GM12878 (cell line): ENCODE measurements at regions not wholly inside any gene's neighbourhood (a gene's known extent, or its start where the extent isn't known, plus 50 kb on each side); places are given as distances from the start of the nearest gene placed in this dataset.
"Not testable (repeated sequence)": the region's sequence is repeated elsewhere in the genome, so short reads cannot be mapped to it uniquely, and the experiment has no call there.

Source experiments
- ATAC-seq: fragments of 200-7000 bp; cut with Tn5 transposase; 3 replicates; pipeline ENCODE4 v1.9.1; 2020; ENCODE audit warnings: mild to moderate bottlenecking, moderate library complexity
- BruUV-seq: library from RNA; stranded (reverse); fragments of 400-500 nt; replicated peaks from 2 replicates; lab custom pipeline; 2021; lab: Mats Ljungman, UMichigan
- CTCF ChIA-PET: fragments of 300-600 bp; sonication (Branson Sonifier 250); formaldehyde crosslinking; extraction: SDS; loops from one replicate; lab custom pipeline; 2021; ENCODE audit warnings: inconsistent platforms; lab: Yijun Ruan, JAX
- POLR2A ChIA-PET: fragments of 350-600 bp; formaldehyde crosslinking; extraction: SDS; loops from one replicate; lab custom pipeline; 2021; ENCODE audit warnings: inconsistent platforms; lab: Charles Lee
- RAD21 ChIA-PET: fragments of 300-600 bp; sonication (Branson Sonifier 250); formaldehyde crosslinking; loops from one replicate; lab custom pipeline; 2023; ENCODE audit warnings: antibody characterized with exemption; ENCODE audit not compliant: unreplicated experiment; lab: Charles Lee
- SMC1A ChIA-PET: fragments of 300-600 bp; sonication (Branson Sonifier 250); formaldehyde crosslinking; loops from one replicate; lab custom pipeline; 2023; ENCODE audit not compliant: unreplicated experiment, uncharacterized antibody; lab: Charles Lee
- DNase-seq: peaks from one replicate; pipeline ENCODE4 v3.0.0-alpha.2; 2011; ENCODE audit warnings: low read depth, low spot score
- FAIRE-seq: peaks from 3 replicates; lab custom pipeline; 2011; peaks lifted over from hg19 to GRCh38; lab: Jason Lieb, UNC
- H2AFZ ChIP-seq: 2 replicates; pipeline ENCODE4 v1.6.0; 2011; ENCODE audit warnings: low read depth, low read length, control low read depth; ENCODE audit not compliant: control insufficient read depth
- H3K27ac ChIP-seq: 2 replicates; pipeline ENCODE4 v1.5.1; 2011; ENCODE audit warnings: control low read depth; ENCODE audit not compliant: control insufficient read depth, insufficient read depth
- H3K27me3 ChIP-seq, 2 experiments: replicated peaks in 1 of 2; 2 replicates each; pipeline versions ENCODE4 v1.6.0 to v1.6.1; 2011; ENCODE audit warnings: low read length in 1 of 2; ENCODE audit not compliant: control insufficient read depth in 2 of 2, insufficient read depth in 2 of 2
- H3K36me3 ChIP-seq, 2 experiments: 2 replicates each; pipeline ENCODE4 v1.5.1; 2011; ENCODE audit warnings: low read length in 1 of 2; ENCODE audit not compliant: control insufficient read depth in 2 of 2, insufficient read depth in 2 of 2
- H3K4me1 ChIP-seq: 2 replicates; pipeline ENCODE4 v1.6.1; 2011; ENCODE audit warnings: mild to moderate bottlenecking, low read length, moderate library complexity, mixed read lengths; ENCODE audit not compliant: control insufficient read depth, insufficient read depth
- H3K4me2 ChIP-seq: 2 replicates; pipeline ENCODE4 v1.6.0; 2011; ENCODE audit warnings: control low read depth; ENCODE audit not compliant: control insufficient read depth, insufficient read depth
- H3K4me3 ChIP-seq: fragments of 200-600 bp; sonication (generic); 2 replicates; pipeline ENCODE4 v1.5.1; 2016
- H3K79me2 ChIP-seq: 2 replicates; pipeline ENCODE4 v1.6.0; 2011; ENCODE audit warnings: low read length; ENCODE audit not compliant: control insufficient read depth, insufficient read depth
- H3K9ac ChIP-seq: 2 replicates; pipeline ENCODE4 v1.8.0; 2011; ENCODE audit warnings: low read length, control low read depth, mixed read lengths; ENCODE audit not compliant: control insufficient read depth, insufficient read depth
- H3K9me3 ChIP-seq: replicated peaks from 3 replicates; pipeline ENCODE4 v1.5.1; 2011; ENCODE audit warnings: mild to moderate bottlenecking, low read length; ENCODE audit not compliant: control insufficient read depth, insufficient read depth
- H4K20me1 ChIP-seq: 2 replicates; pipeline ENCODE4 v1.6.0; 2011; ENCODE audit not compliant: control insufficient read depth, insufficient read depth
- ATF7 ChIP-seq: fragments of 450-650 bp; IDR thresholded peaks from 2 replicates; pipeline ENCODE4 v1.6.1; 2016; ENCODE audit warnings: low read depth, mild to moderate bottlenecking
- CHD2 ChIP-seq: IDR thresholded peaks from 2 replicates; pipeline ENCODE4 v1.6.1; 2011; ENCODE audit warnings: low read depth, low read length, improper control_type of control experiment, borderline replicate concordance
- IRF3 ChIP-seq: fragments of 450-650 bp; IDR thresholded peaks from 2 replicates; pipeline ENCODE4 v1.6.1; 2014; ENCODE audit warnings: mild to moderate bottlenecking
- SMAD5 ChIP-seq: IDR thresholded peaks from 2 replicates; pipeline ENCODE4 v1.6.1; 2016; ENCODE audit warnings: antibody characterized with exemption, low read depth
- SREBF2 ChIP-seq: IDR thresholded peaks from 2 replicates; pipeline ENCODE4 v1.6.1; 2012; ENCODE audit warnings: mild to moderate bottlenecking, low read length
- WGBS: methylation state at CpG from one replicate; pipeline ENCODE4 v1.1.6; 2016; ENCODE audit warnings: low lambda C conversion rate; ENCODE audit not compliant: insufficient replicate concordance, insufficient coverage; ENCODE audit errors: missing lambda C conversion rate; 5-methylcytosine and 5-hydroxymethylcytosine counted together
- in situ Hi-C: fragments of 300-500 bp; cut with MboI; formaldehyde crosslinking; loops from 9 replicates; pipeline ENCODE4 v1.14.3; 2018; ENCODE audit warnings: mixed read lengths
- intact Hi-C: fragments of 100-400 bp; cut with micrococcal nuclease; formaldehyde crosslinking; loops from one replicate; pipeline ENCODE4 v1.14.2; 2022; ENCODE audit not compliant: unreplicated experiment
- TF ChIP-seq, protein P1 (sequence below): fragments of 150-350 bp; IDR thresholded peaks from 2 replicates; pipeline ENCODE4 v1.6.1; 2014; ENCODE audit warnings: mild to moderate bottlenecking, low read depth, low read length

DNA sequence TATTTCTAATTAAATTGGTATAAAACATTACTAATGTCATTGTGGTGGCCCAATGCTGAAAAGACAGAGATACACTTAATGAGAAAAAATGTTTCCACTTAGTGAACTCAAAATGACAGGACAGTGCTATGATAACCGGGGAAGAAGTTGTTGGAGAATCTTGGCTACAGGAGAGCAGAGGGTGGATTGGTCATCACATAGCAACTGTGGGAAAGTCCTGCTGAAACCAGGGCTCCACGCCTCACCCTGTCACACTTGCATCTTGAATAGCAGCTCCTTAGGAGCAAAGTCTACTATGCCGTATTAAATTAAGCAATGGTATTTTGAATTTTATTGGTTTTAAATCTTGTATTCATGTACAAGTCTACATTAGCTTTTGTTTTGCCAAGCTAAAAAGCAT is 225.5 kb downstream of the KLF6 start (continued):
- no peak for TF ChIP-seq IRF3
- TF ChIP-seq SREBF2, result no peak
- no peak for TF ChIP-seq ATF7

DNA sequence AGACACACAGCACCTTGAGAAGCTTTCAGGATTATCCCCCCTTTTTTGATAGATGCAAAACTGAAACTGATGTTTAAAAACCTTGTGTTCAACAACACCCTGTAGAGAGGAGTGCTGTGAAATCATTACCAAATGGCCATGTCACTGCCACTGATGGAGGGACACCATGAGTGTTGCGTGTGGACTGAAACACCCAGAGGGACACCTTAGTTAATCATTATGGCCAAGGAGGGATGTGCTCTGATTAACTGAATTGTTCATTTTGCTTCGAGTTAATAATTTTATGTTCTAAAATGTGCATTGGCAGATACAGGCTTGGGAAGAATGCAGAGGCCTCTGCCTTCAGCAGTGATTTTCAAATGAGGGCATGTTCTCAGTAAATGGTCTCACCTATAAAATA is 226.0 kb downstream of the KLF6 start:
- ChIA-PET SMC1A (no interaction called here), POLR2A (no interaction called here), RAD21 (no interaction called here), CTCF (no interaction called here)
- Histone ChIP-seq H4K20me1 (no peaks in the 10 kb centered on the region), H3K27me3 (no peaks in the 10 kb centered on the region), H3K4me1 (no peaks in the 10 kb centered on the region), H3K9ac (no peak overlapping the region), H2AFZ (no peak overlapping the region), H3K9me3 (no peaks in the 10 kb centered on the region), H3K4me3 (no peak overlapping the region), H3K79me2 (no peaks in the 10 kb centered on the region), H3K36me3 (no peaks in the 10 kb centered on the region), H3K27ac (no peak overlapping the region), H3K4me2 (no peak overlapping the region)
- ATAC-seq (no peak), DNase-seq (no peak), FAIRE-seq (no peak)
- WGBS, result 56% methylated on average over 2 of the region's 2 CpGs
- intact Hi-C loops, result no loop called here
- no TSS peak for BruUV-seq
- in situ Hi-C loops, result no loop called here
- TF ChIP-seq SMAD5, result no peak
- no peak for TF ChIP-seq CHD2
- TF ChIP-seq, protein P1, sequence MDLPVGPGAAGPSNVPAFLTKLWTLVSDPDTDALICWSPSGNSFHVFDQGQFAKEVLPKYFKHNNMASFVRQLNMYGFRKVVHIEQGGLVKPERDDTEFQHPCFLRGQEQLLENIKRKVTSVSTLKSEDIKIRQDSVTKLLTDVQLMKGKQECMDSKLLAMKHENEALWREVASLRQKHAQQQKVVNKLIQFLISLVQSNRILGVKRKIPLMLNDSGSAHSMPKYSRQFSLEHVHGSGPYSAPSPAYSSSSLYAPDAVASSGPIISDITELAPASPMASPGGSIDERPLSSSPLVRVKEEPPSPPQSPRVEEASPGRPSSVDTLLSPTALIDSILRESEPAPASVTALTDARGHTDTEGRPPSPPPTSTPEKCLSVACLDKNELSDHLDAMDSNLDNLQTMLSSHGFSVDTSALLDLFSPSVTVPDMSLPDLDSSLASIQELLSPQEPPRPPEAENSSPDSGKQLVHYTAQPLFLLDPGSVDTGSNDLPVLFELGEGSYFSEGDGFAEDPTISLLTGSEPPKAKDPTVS, result no peak

GRCh38 chr10:3556191-3557017 is 228.6 kb downstream of the KLF6 start:
- in situ Hi-C loops, FAIRE-seq, H2AFZ ChIP-seq, DNase-seq, RAD21 ChIA-PET, H3K4me2 ChIP-seq, SMC1A ChIA-PET, H3K27me3 ChIP-seq, H3K79me2 ChIP-seq, CTCF ChIA-PET, H3K4me3 ChIP-seq, intact Hi-C loops, H3K9me3 ChIP-seq, BruUV-seq, ATAC-seq, H3K9ac ChIP-seq, POLR2A ChIA-PET, H3K27ac ChIP-seq, H3K4me1 ChIP-seq, H3K36me3 ChIP-seq, H4K20me1 ChIP-seq: not testable (repeated sequence)
- 54% methylated on average over 35 of the region's 46 CpGs for WGBS
